GM18867 (cell line): ENCODE measurements at regions not wholly inside any gene's neighbourhood (a gene's known extent, or its start where the extent isn't known, plus 50 kb on each side); places are given as distances from the start of the nearest gene placed in this dataset.
"Not testable (repeated sequence)": the region's sequence is repeated elsewhere in the genome, so short reads cannot be mapped to it uniquely, and the experiment has no call there.

Source experiments
- ATAC-seq: cut with Tn5 transposase; IDR thresholded peaks from one replicate; pipeline ENCODE4 v1.9.1; 2021; ENCODE audit warnings: mild to moderate bottlenecking, moderate library complexity; ENCODE audit not compliant: unreplicated experiment

DNA sequence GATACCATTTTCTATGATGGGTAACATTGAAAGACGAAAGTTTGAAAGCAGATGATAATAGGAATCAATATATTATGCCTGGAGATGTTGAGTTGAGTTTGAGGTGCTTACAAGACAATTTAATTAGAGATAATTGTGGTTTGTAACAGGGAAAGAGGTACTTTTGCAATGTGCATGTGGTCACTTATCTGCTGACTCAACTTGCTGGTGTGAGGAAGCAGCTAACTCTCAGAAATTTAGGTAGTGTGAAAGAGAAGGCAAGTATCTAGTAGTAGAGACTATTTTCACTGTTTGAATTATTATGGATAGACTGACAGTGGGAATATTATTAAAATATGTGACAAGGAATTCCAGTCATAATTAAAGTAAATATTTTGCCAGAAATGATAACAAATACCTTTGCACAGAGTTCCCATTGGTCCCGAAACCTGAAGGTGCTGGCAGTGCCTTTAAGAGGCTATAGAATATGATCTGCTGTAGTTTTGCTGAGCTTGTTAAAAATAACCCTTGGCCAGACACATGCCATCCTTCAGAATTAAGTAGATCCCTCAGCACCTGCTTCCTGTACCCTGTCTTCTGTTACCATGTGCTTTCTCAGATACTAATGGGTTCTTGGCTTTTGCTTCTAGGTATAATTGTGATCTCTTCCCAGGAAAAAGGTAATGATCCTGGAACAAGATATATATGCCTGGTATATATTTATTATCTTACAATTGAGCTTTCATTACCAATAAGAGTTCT lies 315.9 kb downstream of the BCHE start:
- ATAC-seq: no peak

DNA sequence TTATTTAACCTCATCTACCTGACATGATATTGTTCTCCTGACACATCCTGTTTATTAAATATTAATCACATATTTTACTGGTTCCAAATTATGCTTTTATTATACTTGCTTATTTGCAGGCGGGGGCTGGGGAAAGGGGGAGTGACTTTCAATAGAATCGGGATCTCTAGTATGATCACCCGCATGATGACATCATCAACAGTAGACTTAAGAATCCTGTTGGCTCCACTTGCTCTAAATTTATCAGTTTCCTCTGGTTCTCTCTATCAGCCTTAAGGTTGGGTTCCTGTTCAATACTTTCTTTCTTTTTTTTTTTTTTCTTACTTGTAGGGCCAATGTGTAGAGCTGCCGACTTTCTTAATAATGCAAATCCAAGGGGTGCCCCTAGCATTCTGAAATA lies 317.5 kb downstream of the BCHE start:
- no peak for ATAC-seq

DNA sequence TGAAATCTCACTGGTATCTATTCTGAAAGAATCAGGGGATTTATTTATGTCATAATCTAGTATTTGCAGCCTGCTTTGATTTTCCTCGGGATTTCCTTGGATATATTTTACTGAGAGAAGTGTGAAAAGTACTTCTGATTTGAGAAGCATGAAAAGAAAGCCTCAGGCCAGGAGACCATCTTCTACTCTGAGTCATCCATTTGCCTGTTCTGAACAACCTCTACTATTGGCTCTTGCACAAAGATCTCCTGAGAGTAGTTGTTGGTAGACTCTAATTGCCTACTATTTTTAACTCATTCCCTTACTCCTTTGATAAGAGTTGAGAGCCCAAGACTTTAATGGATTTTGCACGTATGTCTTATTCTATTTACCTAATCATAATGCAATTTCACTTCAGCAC lies 318.9 kb downstream of the BCHE start:
- no peak for ATAC-seq

DNA sequence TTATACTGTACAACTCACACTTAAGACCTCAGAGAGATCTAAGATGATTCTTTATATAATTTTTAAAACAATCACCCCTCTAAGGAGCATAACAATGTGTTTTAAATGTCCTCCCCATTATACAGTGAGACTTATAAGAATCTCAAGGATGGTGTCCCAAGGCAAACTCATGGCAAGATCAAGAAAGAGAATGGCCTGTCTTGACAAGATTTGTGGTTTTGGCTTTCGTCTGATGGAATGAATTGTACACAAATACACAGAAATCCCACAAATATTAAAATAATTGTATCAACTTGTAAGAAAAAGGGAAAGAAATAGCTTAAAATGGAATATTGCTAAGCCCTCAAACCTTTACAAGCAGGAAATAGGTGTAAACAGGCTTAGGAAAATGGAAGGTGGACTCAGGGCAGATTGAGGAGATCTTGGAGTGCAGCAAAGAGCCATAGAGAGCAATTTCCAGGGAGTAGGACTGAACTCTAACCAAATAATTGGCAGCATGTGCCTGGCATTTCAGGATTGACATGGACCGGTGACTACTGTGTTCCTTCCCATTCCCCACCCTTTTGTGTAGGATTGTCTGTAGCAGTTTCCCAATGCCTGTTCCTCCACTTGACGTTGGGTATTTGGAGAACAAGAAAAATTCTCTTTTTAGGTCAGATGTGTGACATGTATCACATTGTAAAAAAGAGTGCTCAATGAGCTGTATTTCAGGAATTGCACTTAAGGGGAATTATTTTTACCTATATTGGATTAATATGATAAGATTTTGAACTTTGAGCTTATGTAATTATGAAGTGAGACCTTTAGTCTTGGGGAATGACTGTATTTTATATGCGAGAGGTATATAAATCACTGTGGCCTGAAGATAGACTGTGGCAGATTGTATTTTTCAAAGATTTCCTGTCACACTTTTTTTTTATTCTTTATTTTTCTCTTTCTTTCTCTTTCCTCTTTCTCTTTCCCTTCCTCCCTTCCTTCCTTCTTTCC lies 317.8 kb upstream of the SLITRK3 start:
- no peak for ATAC-seq

DNA sequence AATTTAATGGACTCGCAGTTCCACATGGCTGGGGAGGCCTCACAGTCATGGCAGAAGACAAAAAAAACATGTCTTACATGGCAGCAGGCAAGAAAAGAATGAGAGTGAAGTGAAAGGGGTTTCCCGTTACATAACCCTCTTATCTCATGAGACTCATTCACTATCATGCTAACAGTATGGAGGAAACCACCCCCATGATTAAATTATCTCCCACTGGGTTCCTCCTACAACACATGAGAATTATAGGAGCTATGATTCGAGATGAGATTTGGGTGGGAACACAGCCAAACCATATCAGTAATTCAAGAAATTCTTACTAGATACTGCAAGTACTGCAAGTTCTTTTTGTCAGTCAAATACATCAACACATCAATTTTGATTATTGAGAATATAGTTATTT lies 311.4 kb upstream of the SLITRK3 start:
- no peak for ATAC-seq

DNA sequence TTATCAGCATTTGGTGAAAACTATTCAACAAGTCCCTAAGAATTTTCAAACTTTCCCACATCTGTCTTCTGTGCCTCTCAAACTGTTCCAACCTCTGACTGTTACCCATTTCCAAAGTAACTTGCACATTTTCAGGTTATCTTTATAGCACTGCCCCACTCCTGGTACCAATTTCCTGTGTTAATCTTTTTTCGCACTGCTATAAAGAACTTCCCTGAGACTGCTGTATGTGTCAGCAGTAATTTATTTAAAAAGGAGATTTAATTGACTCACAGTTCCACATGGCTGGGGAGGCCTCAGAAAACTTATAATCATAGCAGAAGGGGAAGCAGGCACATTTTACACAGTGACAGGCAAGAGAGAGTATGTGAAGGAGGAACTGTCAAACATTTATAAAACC lies 310.9 kb upstream of the SLITRK3 start:
- ATAC-seq: no peak

DNA sequence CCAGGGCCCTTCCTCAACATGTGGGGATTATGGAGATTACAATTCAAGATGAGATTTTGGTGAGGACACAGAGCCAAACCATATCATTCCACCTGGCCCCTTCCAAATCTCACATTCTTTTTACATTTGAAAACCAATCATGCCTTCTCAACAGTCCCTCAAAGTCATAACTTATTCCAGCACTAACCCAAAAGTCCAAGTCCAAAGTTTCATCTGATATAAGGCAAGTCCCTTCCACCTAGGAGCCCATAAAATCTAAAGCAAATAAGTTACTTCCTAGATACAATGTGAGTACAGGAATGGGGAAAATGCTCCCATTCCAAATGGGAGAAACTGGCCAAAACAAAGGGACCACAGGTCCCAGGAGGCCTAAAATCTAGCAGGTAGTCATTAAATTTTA lies 309.5 kb upstream of the SLITRK3 start:
- no peak for ATAC-seq

DNA sequence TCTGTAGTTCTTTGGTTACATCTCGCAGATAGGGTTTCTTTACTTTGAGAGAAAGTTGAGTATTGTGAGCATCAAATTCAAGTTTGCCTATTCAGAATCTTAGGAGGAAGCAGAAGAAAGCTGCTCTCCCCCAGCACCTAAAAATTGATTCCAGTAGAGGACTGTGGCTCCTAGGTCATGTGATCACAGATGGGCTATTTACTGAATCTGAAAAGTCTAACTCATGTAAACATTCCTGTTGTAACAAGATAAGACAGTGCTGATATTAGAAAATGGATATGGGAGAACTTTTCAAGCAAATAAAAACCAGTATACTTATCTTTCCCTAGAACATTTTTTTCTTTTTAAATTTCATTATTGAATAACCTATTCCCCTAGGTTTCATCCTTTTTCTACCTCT lies 308.4 kb upstream of the SLITRK3 start:
- no peak for ATAC-seq

DNA sequence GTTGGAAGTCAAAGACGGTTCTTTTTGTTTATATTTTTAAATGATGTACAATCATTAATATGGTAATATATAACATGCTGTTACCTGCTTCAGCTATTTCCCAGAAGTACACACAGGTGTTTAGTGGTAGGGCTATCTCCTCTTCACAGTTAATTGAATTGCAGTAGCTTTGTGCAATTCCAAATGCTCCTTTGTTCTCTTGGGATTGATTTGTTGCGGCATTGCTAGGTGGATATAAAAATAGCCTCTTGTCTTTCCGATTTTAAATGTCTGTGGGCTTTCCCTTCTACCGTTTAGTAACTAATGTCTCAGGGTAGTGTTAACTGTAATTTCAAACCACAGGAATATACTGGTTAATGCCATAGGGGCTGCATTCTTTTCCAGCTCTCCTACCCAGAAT lies 307.6 kb upstream of the SLITRK3 start:
- no peak for ATAC-seq

DNA sequence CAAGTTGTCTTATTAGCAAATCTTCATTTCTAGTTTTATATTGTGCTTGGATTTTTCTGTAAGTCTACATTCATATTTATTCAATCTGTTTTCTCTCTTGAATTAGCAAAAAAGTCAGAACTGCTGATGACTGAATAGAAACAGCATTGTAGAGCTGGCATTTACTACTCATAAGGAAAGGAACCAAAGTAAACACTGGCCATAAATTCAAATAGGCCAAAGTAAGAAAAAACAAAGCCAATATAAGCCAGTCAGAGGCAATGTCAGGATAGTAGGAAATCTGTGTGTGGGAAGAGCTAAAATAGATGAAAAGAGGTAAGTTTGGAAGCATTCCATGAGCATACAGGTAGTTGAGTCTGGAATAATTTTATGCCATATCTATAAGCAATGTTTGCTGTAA lies 307.2 kb upstream of the SLITRK3 start:
- ATAC-seq: no peak

DNA sequence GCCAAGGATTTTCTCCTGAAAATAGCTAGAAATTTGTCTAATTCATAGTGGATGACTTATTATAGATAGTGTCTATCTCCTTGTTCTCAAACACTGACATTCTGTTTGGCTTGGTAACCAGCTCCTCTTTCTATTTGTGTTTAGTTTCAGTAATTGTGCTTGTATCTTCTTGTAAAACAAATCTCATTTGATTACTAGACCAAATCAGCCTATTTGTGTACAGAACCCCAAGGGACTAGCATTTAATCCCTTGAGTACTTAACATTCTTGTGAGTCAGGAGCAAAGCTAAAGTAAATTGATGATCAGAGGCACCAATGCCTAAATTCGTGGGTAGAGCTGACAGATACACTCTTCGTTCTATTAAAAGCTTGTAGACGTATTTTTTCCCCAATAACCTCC lies 306.5 kb upstream of the SLITRK3 start:
- no peak for ATAC-seq

DNA sequence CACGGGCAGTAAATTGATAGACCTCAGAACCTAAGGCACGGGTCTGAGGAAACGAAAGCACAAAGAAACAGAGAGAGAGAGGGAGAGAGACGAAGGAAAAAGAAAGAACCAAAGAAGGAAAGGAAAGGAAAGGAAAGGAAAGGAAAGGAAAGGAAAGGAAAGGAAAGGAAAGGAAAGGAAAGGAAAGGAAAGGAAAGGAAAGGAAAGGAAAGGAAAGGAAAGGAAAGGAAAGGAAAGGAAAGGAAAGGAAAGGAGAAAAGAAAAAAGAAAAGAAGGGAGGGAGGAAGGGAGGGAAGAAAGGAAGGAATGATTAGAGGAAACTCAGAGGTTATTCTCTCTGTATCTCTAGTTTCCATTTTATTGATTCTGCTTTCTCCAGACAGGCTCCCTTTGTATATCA lies 302.6 kb upstream of the SLITRK3 start:
- ATAC-seq: not testable (repeated sequence)

DNA sequence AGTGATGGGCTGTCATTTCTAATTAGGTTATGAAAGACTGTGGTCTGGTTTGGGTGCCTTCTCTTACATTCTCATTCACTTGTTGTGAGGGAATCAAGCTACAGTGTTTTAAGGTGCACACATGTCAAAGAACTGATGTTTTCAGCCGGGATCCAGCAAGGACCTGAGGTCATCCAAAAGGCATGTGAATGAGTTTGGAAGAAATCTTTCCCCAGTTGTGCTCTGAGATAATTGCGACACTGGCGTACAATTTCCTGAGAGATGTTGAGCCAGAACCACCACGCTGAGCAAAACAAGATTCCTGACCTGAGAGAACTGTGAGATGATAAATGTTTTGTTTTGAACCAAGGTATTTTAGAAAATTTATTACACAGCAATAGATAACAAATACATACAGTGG lies 295.3 kb upstream of the SLITRK3 start:
- no peak for ATAC-seq

DNA sequence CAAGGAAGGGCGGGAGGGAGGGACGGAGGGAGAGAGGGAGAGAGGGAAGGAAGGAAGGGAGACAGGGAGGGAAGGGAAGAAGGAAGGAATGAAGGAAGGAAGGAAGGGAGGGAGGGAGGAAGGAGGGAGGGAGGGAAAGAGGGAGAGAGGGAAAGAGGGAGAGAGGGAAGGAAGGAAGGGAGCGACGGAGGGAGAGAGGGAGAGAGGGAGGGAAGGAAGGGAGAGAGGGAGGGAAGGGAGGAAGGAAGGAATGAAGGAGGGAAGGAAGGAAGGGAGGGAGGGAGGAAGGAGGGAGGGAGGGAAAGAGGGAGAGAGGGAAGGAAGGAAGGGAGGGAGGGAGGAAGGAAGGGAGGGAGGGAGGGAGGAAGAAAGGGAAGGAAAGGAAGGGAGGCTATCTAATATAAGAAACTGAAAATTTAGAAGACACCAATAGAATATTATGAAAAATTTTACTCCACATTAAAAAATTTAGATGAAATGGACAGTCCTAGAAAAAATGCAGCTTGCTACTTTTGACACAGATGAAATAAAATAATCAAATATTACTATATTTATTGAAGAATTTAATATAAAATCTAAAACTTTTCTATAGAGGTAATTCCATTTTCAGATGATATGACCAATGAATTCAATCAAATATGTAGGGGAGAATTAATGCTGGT lies 280.3 kb upstream of the SLITRK3 start:
- ATAC-seq: no peak

DNA sequence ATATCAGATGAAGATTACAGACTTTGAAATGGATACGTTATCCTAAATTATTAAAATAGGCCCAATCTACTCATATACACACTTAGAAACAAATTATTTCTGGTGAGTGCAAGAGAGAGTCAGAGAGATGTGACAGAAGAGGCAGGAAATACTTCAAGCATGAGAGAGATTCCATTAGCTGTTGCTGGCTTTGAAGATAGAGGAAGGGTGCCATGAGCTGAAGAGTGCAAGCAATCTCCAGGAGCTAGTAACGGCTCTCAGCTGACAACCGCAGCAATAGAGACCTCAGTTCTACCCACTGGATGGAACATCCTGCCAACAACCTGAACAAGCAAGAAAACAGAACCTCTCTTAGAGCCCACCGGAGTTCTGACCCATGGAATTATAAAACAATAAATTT lies 270.7 kb upstream of the SLITRK3 start:
- no peak for ATAC-seq

DNA sequence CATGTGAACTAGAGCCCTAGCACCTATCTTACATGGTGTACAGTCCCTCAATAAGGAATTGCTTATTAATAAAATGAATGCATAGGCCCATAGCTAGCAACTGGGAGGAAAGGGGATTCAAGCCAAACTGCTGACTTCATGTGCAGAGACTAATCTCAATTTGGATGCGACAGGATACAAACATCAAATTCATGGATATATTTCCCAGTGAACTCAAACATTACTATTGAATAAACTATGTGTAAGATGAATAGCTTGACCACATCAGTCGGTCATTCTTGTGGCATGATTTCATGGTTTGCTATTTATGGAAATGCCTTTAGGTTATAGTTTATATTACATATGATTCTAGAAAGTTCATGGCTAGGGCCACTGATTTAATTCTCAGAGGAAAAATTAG lies 268.6 kb upstream of the SLITRK3 start:
- ATAC-seq: no peak

DNA sequence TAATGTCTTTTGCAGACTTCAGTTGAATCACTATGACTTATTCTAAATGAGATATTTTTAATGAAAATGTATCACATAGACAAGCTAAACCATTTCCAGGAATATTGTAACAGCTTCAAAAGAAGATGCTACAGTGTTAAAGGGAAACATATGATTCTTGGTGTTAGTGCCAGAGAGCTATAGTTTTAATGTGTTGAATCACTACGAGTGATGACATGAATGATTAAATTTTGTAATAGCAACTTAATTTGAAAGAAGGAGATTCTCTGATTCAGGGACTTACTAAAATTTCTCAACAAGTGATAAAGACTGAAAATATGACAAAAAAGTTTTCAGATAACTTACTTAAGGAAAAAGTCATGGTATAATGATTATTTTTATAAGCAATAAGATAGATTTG lies 267.3 kb upstream of the SLITRK3 start:
- ATAC-seq: no peak

DNA sequence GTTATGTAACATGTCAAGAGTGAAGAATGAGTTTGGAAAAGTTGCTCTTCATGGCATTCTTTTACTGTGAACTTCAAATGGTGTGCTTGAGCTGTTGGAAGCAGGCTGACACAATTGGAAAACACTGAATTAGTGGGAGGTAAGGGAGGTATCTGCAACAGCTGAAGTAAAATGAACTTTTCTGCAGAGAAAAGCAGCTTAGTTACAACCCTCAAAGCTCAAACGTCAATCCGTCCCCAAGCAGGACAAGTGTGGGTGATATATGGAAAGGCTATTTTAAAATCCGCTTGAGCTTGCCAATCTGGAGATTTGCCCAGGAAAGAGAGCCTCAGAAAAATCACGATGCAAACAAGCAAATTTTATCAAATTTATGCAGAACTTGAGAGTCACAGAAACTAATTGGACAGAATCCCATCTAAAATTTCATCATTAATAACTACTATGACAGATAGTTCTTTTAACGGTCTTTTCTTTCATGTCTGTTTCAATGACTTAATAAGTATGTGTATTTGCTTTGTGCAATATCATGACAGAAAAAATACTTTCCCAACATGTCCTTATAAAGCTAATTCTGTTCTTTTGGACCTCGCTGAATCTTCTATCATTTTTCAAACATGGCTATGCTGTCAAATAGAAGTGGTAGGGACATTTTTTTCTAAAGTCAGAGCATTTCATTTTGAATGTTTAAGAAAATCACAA lies 266.6 kb upstream of the SLITRK3 start:
- no peak for ATAC-seq

DNA sequence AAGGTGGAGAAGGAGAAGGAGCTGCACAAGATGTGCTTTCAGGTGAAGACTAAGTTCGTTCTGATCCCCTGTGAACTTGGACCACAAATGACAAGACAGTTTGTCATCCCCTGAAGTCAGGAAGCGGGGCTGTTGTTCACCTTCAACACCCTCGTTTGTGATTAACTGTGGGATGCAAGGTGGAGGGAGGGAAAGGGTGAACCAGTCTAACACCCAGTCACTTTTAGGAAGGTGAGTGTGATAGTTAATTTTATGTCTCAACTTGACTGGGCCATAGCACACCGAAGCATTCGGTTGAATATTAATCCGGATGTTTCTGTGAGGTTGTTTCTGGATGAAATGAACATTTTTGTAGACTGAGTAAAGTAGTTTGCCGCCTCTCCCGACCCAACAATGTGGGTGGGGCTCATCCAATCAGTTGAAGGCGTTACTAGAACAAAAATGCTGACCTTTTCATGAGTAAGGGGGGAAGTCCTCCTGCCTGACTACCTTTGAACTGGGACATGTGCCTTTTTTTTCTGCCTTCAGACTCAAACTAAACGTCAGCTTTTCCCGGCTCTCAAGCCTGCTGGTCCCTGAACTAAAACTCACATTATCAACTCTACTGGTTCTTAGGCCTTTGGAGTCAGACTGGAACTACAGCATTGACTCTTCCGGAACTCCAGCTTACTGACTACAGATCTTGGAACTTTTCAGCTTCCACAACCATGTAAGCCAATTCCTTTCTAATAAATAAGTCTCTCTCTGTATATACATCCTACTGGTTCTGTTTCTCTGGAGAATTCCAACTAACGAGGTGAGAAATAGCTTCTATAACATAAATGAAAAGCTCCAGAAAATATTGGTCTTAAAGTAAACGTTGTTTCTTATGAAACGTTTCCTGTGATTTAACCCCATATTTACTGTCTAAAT lies 264.0 kb upstream of the SLITRK3 start:
- no peak for ATAC-seq

DNA sequence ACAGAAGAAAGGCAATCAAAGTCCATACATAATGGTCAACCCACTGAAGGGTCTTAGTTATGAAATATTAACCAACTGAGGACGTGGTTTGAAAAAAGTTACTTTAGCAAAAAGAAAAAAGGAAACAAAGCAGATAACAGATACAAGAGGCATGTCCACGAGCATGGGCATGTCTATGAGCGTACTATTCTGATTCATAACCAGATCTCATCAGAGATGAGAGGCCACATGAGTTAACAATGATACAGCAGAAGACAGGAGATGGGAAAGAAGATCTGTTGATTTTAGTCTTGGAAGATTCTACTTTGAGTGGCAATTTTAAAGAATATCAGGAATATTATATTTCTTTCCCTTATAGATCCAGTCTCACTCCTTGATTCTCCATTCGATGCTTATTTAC lies 262.9 kb upstream of the SLITRK3 start:
- ATAC-seq: no peak
